OCI-LY1 (cell line): ENCODE measurements at regions not wholly inside any gene's neighbourhood (a gene's known extent, or its start where the extent isn't known, plus 50 kb on each side); places are given as distances from the start of the nearest gene placed in this dataset.

Source experiments
- H2AFZ ChIP-seq: fragments of 200-600 bp; sonication (generic), shearing (Covaris generic); 2 replicates; pipeline ENCODE4 v1.6.0; 2014; ENCODE audit warnings: antibody characterized with exemption, mild to moderate bottlenecking, low read length
- H3F3A ChIP-seq: fragments of 200-600 bp; sonication (generic), shearing (Covaris generic); 2 replicates; pipeline ENCODE4 v1.6.0; 2014; ENCODE audit warnings: mild to moderate bottlenecking, antibody characterized with exemption, low read length, moderate library complexity; ENCODE audit not compliant: insufficient read depth
- H3K27ac ChIP-seq: fragments of 200-600 bp; sonication (generic); 2 replicates; pipeline ENCODE4 v1.5.1; 2014; ENCODE audit warnings: low read length, mixed run types, mild to moderate bottlenecking, low read depth; ENCODE audit not compliant: poor library complexity, severe bottlenecking
- H3K27me3 ChIP-seq: fragments of 200-600 bp; sonication (generic); 2 replicates; pipeline ENCODE4 v1.6.0; 2014; ENCODE audit warnings: antibody characterized with exemption, mild to moderate bottlenecking, low read length, moderate library complexity; ENCODE audit not compliant: insufficient read depth
- H3K36me3 ChIP-seq: fragments of 200-600 bp; sonication (generic); 2 replicates; pipeline ENCODE4 v1.6.1; 2014; ENCODE audit warnings: mild to moderate bottlenecking, antibody characterized with exemption, low read length, moderate library complexity, mixed read lengths; ENCODE audit not compliant: insufficient read depth
- H3K4me1 ChIP-seq: fragments of 200-600 bp; sonication (generic); 2 replicates; pipeline ENCODE4 v1.5.1; 2014; ENCODE audit warnings: mild to moderate bottlenecking, low read length, moderate library complexity; ENCODE audit not compliant: insufficient read depth, severe bottlenecking
- H3K4me2 ChIP-seq: fragments of 200-600 bp; sonication (generic), shearing (Covaris generic); 2 replicates; pipeline ENCODE4 v1.6.1; 2014; ENCODE audit warnings: low read length
- H3K4me3 ChIP-seq: fragments of 200-600 bp; sonication (generic); 2 replicates; pipeline ENCODE4 v1.5.1; 2014; ENCODE audit warnings: low read length, low read depth, mild to moderate bottlenecking, mixed read lengths; ENCODE audit not compliant: poor library complexity, severe bottlenecking
- H3K79me2 ChIP-seq: fragments of 200-600 bp; shearing (Covaris generic); 2 replicates; pipeline ENCODE4 v1.6.1; 2016; ENCODE audit warnings: mixed run types, low read length, mixed read lengths; ENCODE audit not compliant: insufficient read depth
- H3K9ac ChIP-seq: fragments of 200-600 bp; sonication (generic), shearing (Covaris generic); 2 replicates; pipeline ENCODE4 v1.6.1; 2014; ENCODE audit warnings: mild to moderate bottlenecking, low read length, mixed read lengths
- H3K9me2 ChIP-seq: fragments of 200-600 bp; sonication (generic), shearing (Covaris generic); 2 replicates; pipeline ENCODE4 v1.6.1; 2014; ENCODE audit warnings: low read depth, mild to moderate bottlenecking, low read length, mixed read lengths
- H3K9me3 ChIP-seq: fragments of 200-600 bp; shearing (Covaris generic); 2 replicates; pipeline ENCODE4 v1.6.1; 2014; ENCODE audit warnings: low read length, mixed read lengths
- H4K20me1 ChIP-seq: fragments of 200-600 bp; sonication (generic), shearing (Covaris generic); 2 replicates; pipeline ENCODE4 v1.6.0; 2016; ENCODE audit warnings: mild to moderate bottlenecking, low read length; ENCODE audit not compliant: insufficient read depth
- CTCF ChIP-seq: fragments of 200-600 bp; sonication (generic), shearing (Covaris generic); IDR thresholded peaks from 2 replicates; pipeline ENCODE4 v1.5.1; 2017; ENCODE audit warnings: mild to moderate bottlenecking, antibody characterized with exemption, low read length, moderate library complexity, mixed read lengths
- EZH2 ChIP-seq: fragments of 200-600 bp; sonication (generic), shearing (Covaris generic); IDR thresholded peaks from 2 replicates; pipeline ENCODE4 v1.8.0; 2017; ENCODE audit warnings: borderline replicate concordance, mixed run types, mild to moderate bottlenecking, antibody characterized with exemption, low read length, moderate library complexity, mixed read lengths

GRCh38 chr3:109922856-109923255 lies 585.5 kb upstream of the DPPA4 start:
- no peaks in the 10 kb centered on the region for H3K9me3 ChIP-seq
- H3K27ac ChIP-seq = no peak overlapping the region
- TF ChIP-seq EZH2 (no peak), CTCF (no peak)
- no peaks in the 10 kb centered on the region for H3K27me3 ChIP-seq
- H3K4me2 ChIP-seq = no peak overlapping the region
- H3K9me2 ChIP-seq = no peaks in the 10 kb centered on the region
- H4K20me1 ChIP-seq = no peaks in the 10 kb centered on the region
- H3K36me3 ChIP-seq = no peaks in the 10 kb centered on the region
- no peak overlapping the region for H3K4me3 ChIP-seq
- no peak overlapping the region for H3K9ac ChIP-seq
- H2AFZ ChIP-seq = no peak overlapping the region
- H3F3A ChIP-seq = no peaks in the 10 kb centered on the region
- H3K4me1 ChIP-seq = no peaks in the 10 kb centered on the region
- H3K79me2 ChIP-seq = no peaks in the 10 kb centered on the region

- Histone ChIP-seq H3F3A (no peaks in the 10 kb centered on the region), H3K4me3 (no peak overlapping the region), H3K4me2 (no peak overlapping the region), H3K9me2 (no peaks in the 10 kb centered on the region), H3K27ac (no peak overlapping the region), H2AFZ (no peak overlapping the region), H3K9ac (no peak overlapping the region), H3K9me3 (no peaks in the 10 kb centered on the region), H4K20me1 (no peaks in the 10 kb centered on the region), H3K79me2 (no peaks in the 10 kb centered on the region), H3K27me3 (no peaks in the 10 kb centered on the region), H3K4me1 (no peaks in the 10 kb centered on the region), H3K36me3 (no peaks in the 10 kb centered on the region)
- TF ChIP-seq CTCF (no peak), EZH2 (no peak)
Measured at GRCh38 chr3:109923431-109923830, 586.1 kb upstream of the DPPA4 start.

- no peak overlapping the region for H3K4me3 ChIP-seq
- no peak for TF ChIP-seq CTCF
- no peak for TF ChIP-seq EZH2
- no peak overlapping the region for H3K4me2 ChIP-seq
- H2AFZ ChIP-seq = no peak overlapping the region
- H3K79me2 ChIP-seq = no peaks in the 10 kb centered on the region
- H3K9ac ChIP-seq = no peak overlapping the region
- no peaks in the 10 kb centered on the region for H3K9me3 ChIP-seq
- H3K36me3 ChIP-seq = no peaks in the 10 kb centered on the region
- H4K20me1 ChIP-seq = no peaks in the 10 kb centered on the region
- H3K27me3 ChIP-seq = no peaks in the 10 kb centered on the region
- H3F3A ChIP-seq = no peaks in the 10 kb centered on the region
- no peak overlapping the region for H3K27ac ChIP-seq
- no peaks in the 10 kb centered on the region for H3K4me1 ChIP-seq
- H3K9me2 ChIP-seq = no peaks in the 10 kb centered on the region
Measured at GRCh38 chr3:109924196-109924595, 586.9 kb upstream of the DPPA4 start.
